HEK293 (cell line): ENCODE measurements at regions not wholly inside any gene's neighbourhood (a gene's known extent, or its start where the extent isn't known, plus 50 kb on each side); places are given as distances from the start of the nearest gene placed in this dataset.

Experiments used
- CTCF ChIA-PET: fragments of 350-600 bp; formaldehyde crosslinking; extraction: SDS; loops from one replicate; lab custom pipeline; 2021; ENCODE audit warnings: antibody characterized with exemption; lab: Yijun Ruan, JAX
- POLR2A ChIA-PET: fragments of 300-600 bp; formaldehyde crosslinking; extraction: SDS; loops from one replicate; lab custom pipeline; 2020; ENCODE audit warnings: antibody characterized with exemption, inconsistent platforms; lab: Yijun Ruan, JAX
- H3K27ac ChIP-seq: fragments of 200-500 bp; sonication (Bioruptor generic); 2 replicates; pipeline ENCODE4 v1.5.1; 2014; ENCODE audit warnings: low read depth, low read length, control low read depth, inconsistent platforms; ENCODE audit errors: extremely low read depth
- H3K36me3 ChIP-seq, 2 experiments: fragments of 200-500 bp in 1 of 2; sonication (Bioruptor generic) in 1 of 2; 1 replicate in 1 of 2; 2 replicates in 1 of 2; pipeline ENCODE4 v1.5.1; 2014 to 2017; ENCODE audit warnings: inconsistent platforms in 2 of 2, low read length in 2 of 2; ENCODE audit not compliant: control insufficient read depth in 2 of 2, insufficient read depth in 1 of 2
- H3K4me1 ChIP-seq: fragments of 200-500 bp; sonication (Bioruptor generic); 2 replicates; pipeline ENCODE4 v1.5.1; 2014; ENCODE audit warnings: mild to moderate bottlenecking, low read length, inconsistent platforms; ENCODE audit not compliant: control insufficient read depth, insufficient read depth
- H3K4me3 ChIP-seq: 2 replicates; pipeline ENCODE4 v1.5.1; 2011; ENCODE audit warnings: low read depth, mild to moderate bottlenecking, control low read depth, low read length, moderate library complexity
- H3K9me3 ChIP-seq: fragments of 200-500 bp; sonication (Bioruptor generic); 2 replicates; pipeline ENCODE4 v1.5.1; 2014; ENCODE audit warnings: low read depth, low read length, inconsistent platforms; ENCODE audit not compliant: control insufficient read depth, insufficient read depth
- GLI4 ChIP-seq: fragments of 450-650 bp; formaldehyde crosslinking; IDR thresholded peaks from 2 replicates; pipeline ENCODE4 v1.5.1; 2016; ENCODE audit warnings: missing biosample characterization, missing genetic modification characterization
- OSR2 ChIP-seq: fragments of 450-650 bp; formaldehyde crosslinking; IDR thresholded peaks from 2 replicates; pipeline ENCODE4 v1.5.1; 2016; ENCODE audit warnings: missing biosample characterization, missing genetic modification characterization
- PRDM4 ChIP-seq: fragments of 450-650 bp; formaldehyde crosslinking; IDR thresholded peaks from 2 replicates; pipeline ENCODE4 v1.5.1; 2017; ENCODE audit warnings: missing biosample characterization, missing genetic modification characterization
- ZBTB1 ChIP-seq: fragments of 450-650 bp; formaldehyde crosslinking; IDR thresholded peaks from 2 replicates; pipeline ENCODE4 v1.5.1; 2016; ENCODE audit warnings: missing biosample characterization, missing genetic modification characterization
- ZFP37 ChIP-seq: fragments of 450-650 bp; formaldehyde crosslinking; IDR thresholded peaks from 2 replicates; pipeline ENCODE4 v1.5.1; 2016; ENCODE audit warnings: missing biosample characterization, missing genetic modification characterization
- ZFP41 ChIP-seq: fragments of 450-650 bp; formaldehyde crosslinking; IDR thresholded peaks from 2 replicates; pipeline ENCODE4 v1.5.1; 2016; ENCODE audit warnings: missing biosample characterization, missing genetic modification characterization, borderline replicate concordance
- ZNF157 ChIP-seq: fragments of 450-650 bp; formaldehyde crosslinking; IDR thresholded peaks from 2 replicates; pipeline ENCODE4 v1.5.1; 2016; ENCODE audit warnings: missing biosample characterization, missing genetic modification characterization
- ZNF248 ChIP-seq: fragments of 450-650 bp; formaldehyde crosslinking; IDR thresholded peaks from 2 replicates; pipeline ENCODE4 v1.5.1; 2017; ENCODE audit warnings: missing biosample characterization, missing genetic modification characterization
- ZNF302 ChIP-seq: fragments of 450-650 bp; formaldehyde crosslinking; IDR thresholded peaks from 2 replicates; pipeline ENCODE4 v1.5.1; 2016; ENCODE audit warnings: missing biosample characterization, missing genetic modification characterization, low read depth
- ZNF433 ChIP-seq: fragments of 450-650 bp; formaldehyde crosslinking; IDR thresholded peaks from 2 replicates; pipeline ENCODE4 v1.5.1; 2016; ENCODE audit warnings: missing biosample characterization, missing genetic modification characterization, low read depth
- ZNF785 ChIP-seq: fragments of 450-650 bp; formaldehyde crosslinking; IDR thresholded peaks from 2 replicates; pipeline ENCODE4 v1.5.1; 2016; ENCODE audit warnings: missing biosample characterization, missing genetic modification characterization
- ZSCAN16 ChIP-seq: fragments of 450-650 bp; formaldehyde crosslinking; IDR thresholded peaks from 2 replicates; pipeline ENCODE4 v1.5.1; 2016; ENCODE audit warnings: missing biosample characterization, missing genetic modification characterization
- TF ChIP-seq, protein P1 (sequence below): sonication (generic); formaldehyde crosslinking; IDR thresholded peaks from 2 replicates; pipeline ENCODE4 v1.8.1; 2022; ENCODE audit warnings: mild to moderate bottlenecking, moderate library complexity, missing genetic modification reagents
- TF ChIP-seq, protein P2 (sequence below): fragments of 450-650 bp; formaldehyde crosslinking; IDR thresholded peaks from 2 replicates; pipeline ENCODE4 v1.5.1; 2016; ENCODE audit warnings: missing biosample characterization, missing genetic modification characterization, low read depth
- TF ChIP-seq, protein P3 (sequence below): fragments of 450-650 bp; IDR thresholded peaks from 2 replicates; pipeline ENCODE4 v1.5.1; 2018; ENCODE audit warnings: missing biosample characterization, missing genetic modification characterization

GRCh38 chr3:66163222-66163621 lies 57.6 kb upstream of the SLC25A26 start:
- Histone ChIP-seq H3K9me3 (no peaks in the 10 kb centered on the region), H3K36me3 (no peaks in the 10 kb centered on the region), H3K4me3 (no peak overlapping the region), H3K27ac (no peak overlapping the region), H3K4me1 (no peaks in the 10 kb centered on the region)
- ChIA-PET POLR2A (no interaction called here), CTCF (no interaction called here)
- no peak for TF ChIP-seq ZNF433 (tag by site-specific recombination)
- no peak for TF ChIP-seq OSR2 (tag by site-specific recombination)
- TF ChIP-seq, protein P1, sequence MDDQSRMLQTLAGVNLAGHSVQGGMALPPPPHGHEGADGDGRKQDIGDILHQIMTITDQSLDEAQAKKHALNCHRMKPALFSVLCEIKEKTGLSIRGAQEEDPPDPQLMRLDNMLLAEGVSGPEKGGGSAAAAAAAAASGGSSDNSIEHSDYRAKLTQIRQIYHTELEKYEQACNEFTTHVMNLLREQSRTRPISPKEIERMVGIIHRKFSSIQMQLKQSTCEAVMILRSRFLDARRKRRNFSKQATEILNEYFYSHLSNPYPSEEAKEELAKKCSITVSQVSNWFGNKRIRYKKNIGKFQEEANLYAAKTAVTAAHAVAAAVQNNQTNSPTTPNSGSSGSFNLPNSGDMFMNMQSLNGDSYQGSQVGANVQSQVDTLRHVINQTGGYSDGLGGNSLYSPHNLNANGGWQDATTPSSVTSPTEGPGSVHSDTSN (CRISPR knock-in tag): no peak
- no peak for TF ChIP-seq ZNF157 (tag by site-specific recombination)

GRCh38 chr3:66162766-66163165 lies 58.0 kb upstream of the SLC25A26 start:
- H3K9me3 ChIP-seq: no peaks in the 10 kb centered on the region
- H3K4me1 ChIP-seq: no peaks in the 10 kb centered on the region
- H3K4me3 ChIP-seq: no peak overlapping the region
- CTCF ChIA-PET: no interaction called here
- POLR2A ChIA-PET: no interaction called here
- H3K36me3 ChIP-seq: no peaks in the 10 kb centered on the region
- no peak overlapping the region for H3K27ac ChIP-seq
- no peak for TF ChIP-seq ZBTB1 (tag by site-specific recombination)
- no peak for TF ChIP-seq ZNF248
- TF ChIP-seq ZNF157 (tag by site-specific recombination): no peak
- no peak for TF ChIP-seq ZSCAN16 (tag by site-specific recombination)
- no peak for TF ChIP-seq ZFP41 (tag by site-specific recombination)
- TF ChIP-seq GLI4 (tag by site-specific recombination): no peak
- TF ChIP-seq PRDM4 (tag by site-specific recombination): no peak
- TF ChIP-seq ZFP37 (tag by site-specific recombination): no peak
- TF ChIP-seq, protein P2, sequence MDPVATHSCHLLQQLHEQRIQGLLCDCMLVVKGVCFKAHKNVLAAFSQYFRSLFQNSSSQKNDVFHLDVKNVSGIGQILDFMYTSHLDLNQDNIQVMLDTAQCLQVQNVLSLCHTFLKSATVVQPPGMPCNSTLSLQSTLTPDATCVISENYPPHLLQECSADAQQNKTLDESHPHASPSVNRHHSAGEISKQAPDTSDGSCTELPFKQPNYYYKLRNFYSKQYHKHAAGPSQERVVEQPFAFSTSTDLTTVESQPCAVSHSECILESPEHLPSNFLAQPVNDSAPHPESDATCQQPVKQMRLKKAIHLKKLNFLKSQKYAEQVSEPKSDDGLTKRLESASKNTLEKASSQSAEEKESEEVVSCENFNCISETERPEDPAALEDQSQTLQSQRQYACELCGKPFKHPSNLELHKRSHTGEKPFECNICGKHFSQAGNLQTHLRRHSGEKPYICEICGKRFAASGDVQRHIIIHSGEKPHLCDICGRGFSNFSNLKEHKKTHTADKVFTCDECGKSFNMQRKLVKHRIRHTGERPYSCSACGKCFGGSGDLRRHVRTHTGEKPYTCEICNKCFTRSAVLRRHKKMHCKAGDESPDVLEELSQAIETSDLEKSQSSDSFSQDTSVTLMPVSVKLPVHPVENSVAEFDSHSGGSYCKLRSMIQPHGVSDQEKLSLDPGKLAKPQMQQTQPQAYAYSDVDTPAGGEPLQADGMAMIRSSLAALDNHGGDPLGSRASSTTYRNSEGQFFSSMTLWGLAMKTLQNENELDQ (tag by site-specific recombination): no peak
- no peak for TF ChIP-seq ZNF302
- TF ChIP-seq, protein P3, sequence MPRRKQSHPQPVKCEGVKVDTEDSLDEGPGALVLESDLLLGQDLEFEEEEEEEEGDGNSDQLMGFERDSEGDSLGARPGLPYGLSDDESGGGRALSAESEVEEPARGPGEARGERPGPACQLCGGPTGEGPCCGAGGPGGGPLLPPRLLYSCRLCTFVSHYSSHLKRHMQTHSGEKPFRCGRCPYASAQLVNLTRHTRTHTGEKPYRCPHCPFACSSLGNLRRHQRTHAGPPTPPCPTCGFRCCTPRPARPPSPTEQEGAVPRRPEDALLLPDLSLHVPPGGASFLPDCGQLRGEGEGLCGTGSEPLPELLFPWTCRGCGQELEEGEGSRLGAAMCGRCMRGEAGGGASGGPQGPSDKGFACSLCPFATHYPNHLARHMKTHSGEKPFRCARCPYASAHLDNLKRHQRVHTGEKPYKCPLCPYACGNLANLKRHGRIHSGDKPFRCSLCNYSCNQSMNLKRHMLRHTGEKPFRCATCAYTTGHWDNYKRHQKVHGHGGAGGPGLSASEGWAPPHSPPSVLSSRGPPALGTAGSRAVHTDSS: no peak
- TF ChIP-seq ZNF785 (tag by site-specific recombination): no peak
- TF ChIP-seq, all 188 proteins: peak for 0
